SH-SY5Y (cell line): ENCODE measurements at regions not wholly inside any gene's neighbourhood (a gene's known extent, or its start where the extent isn't known, plus 50 kb on each side); places are given as distances from the start of the nearest gene placed in this dataset.

ENCODE experiments used
- GATA2 ChIP-seq: IDR thresholded peaks from 2 replicates; pipeline ENCODE4 v1.6.1; 2011; ENCODE audit warnings: mild to moderate bottlenecking, low read depth, low read length
- GATA3 ChIP-seq: IDR thresholded peaks from 2 replicates; pipeline ENCODE4 v1.6.1; 2011; ENCODE audit warnings: low read depth, mild to moderate bottlenecking, low read length, moderate library complexity

GRCh38 chr2:144091622-144092021 lies 428.3 kb downstream of the ZEB2 start:
- TF ChIP-seq GATA2 (no peak), GATA3 (no peak)
